ENCODE measurements at regions not wholly inside any gene's neighbourhood (a gene's known extent, or its start where the extent isn't known, plus 50 kb on each side); places are given as distances from the start of the nearest gene placed in this dataset.
"Not testable (repeated sequence)": the region's sequence is repeated elsewhere in the genome, so short reads cannot be mapped to it uniquely, and the experiment has no call there.

GRCh38 chr6:20341096-20341495 is 60.6 kb upstream of the E2F3 start:
- DNase-seq (ENCODE audit: low spot score): no peak

- no peak for DNase-seq (ENCODE audit: low spot score)
Observed at GRCh38 chr6:20341564-20341963, 60.1 kb upstream of the E2F3 start.

GRCh38 chr6:20346948-20347347 is 54.7 kb upstream of the E2F3 start:
- not testable (repeated sequence) for DNase-seq (ENCODE audit: low spot score)

- DNase-seq (ENCODE audit: low spot score): no peak
Observed at GRCh38 chr6:20348041-20348440, 53.6 kb upstream of the E2F3 start.

GRCh38 chr6:20349225-20349624 is 52.5 kb upstream of the E2F3 start:
- no peak for DNase-seq (ENCODE audit: low spot score)

GRCh38 chr6:20350215-20350614 is 51.5 kb upstream of the E2F3 start:
- DNase-seq (ENCODE audit: low spot score): no peak

- no peak for DNase-seq (ENCODE audit: low spot score)
Observed at GRCh38 chr6:20351534-20351933, 50.1 kb upstream of the E2F3 start.

Measured in COLO829 (cell line).